OCI-LY3 (cell line): ENCODE measurements at regions not wholly inside any gene's neighbourhood (a gene's known extent, or its start where the extent isn't known, plus 50 kb on each side); places are given as distances from the start of the nearest gene placed in this dataset.
A peak's percentile ranks its signal among the peaks of the same experiment; 100 is the strongest.

Experiments used
- H2AFZ ChIP-seq: fragments of 200-600, 300-600 bp; shearing (Covaris generic); 2 replicates; pipeline ENCODE4 v1.6.0; 2014; ENCODE audit warnings: antibody characterized with exemption, low read depth, low read length
- H3K27ac ChIP-seq: fragments of 200-600, 300-600 bp; sonication (generic); 2 replicates; pipeline ENCODE4 v1.5.1; 2014; ENCODE audit warnings: mild to moderate bottlenecking, low read length, moderate library complexity, mixed read lengths
- H3K27me3 ChIP-seq: fragments of 200-600, 300-600 bp; sonication (generic); 2 replicates; pipeline ENCODE4 v1.6.1; 2014; ENCODE audit warnings: low read depth, low read length, mixed read lengths
- H3K36me3 ChIP-seq: fragments of 200-600, 300-600 bp; sonication (generic); replicated peaks from 2 replicates; pipeline ENCODE3; 2014; ENCODE audit warnings: low read depth, low read length, mixed read lengths
- H3K4me1 ChIP-seq: fragments of 300-600, 200-600 bp; sonication (generic); 2 replicates; pipeline ENCODE4 v1.6.1; 2014; ENCODE audit warnings: low read length, mixed read lengths
- H3K4me2 ChIP-seq: fragments of 200-600, 300-600 bp; sonication (generic); 2 replicates; pipeline ENCODE4 v1.6.1; 2014; ENCODE audit warnings: low read length, mixed read lengths
- H3K4me3 ChIP-seq: fragments of 300-600, 200-600 bp; sonication (generic); 2 replicates; pipeline ENCODE4 v1.5.1; 2014; ENCODE audit warnings: antibody characterized with exemption, mild to moderate bottlenecking, low read length, moderate library complexity
- H3K79me2 ChIP-seq: fragments of 300-600, 200-600 bp; shearing (Covaris generic); 2 replicates; pipeline ENCODE4 v1.6.1; 2014; ENCODE audit warnings: mild to moderate bottlenecking, low read length, mixed read lengths
- H3K9ac ChIP-seq: fragments of 300-600, 200-600 bp; shearing (Covaris generic); 2 replicates; pipeline ENCODE4 v1.6.0; 2014; ENCODE audit warnings: mild to moderate bottlenecking, low read length, moderate library complexity
- H3K9me3 ChIP-seq: fragments of 200-600, 300-600 bp; shearing (Covaris generic); 2 replicates; pipeline ENCODE4 v1.6.1; 2014; ENCODE audit warnings: low read length, mixed read lengths; ENCODE audit not compliant: insufficient read depth
- H4K20me1 ChIP-seq: fragments of 200-600, 300-600 bp; sonication (generic); 2 replicates; pipeline ENCODE4 v1.6.1; 2016; ENCODE audit warnings: low read length, mixed read lengths; ENCODE audit not compliant: insufficient read depth
- EZH2phosphoT487 ChIP-seq: fragments of 200-600 bp; shearing (Covaris generic); IDR thresholded peaks from 2 replicates; pipeline ENCODE4 v1.6.1; 2018; ENCODE audit warnings: antibody characterized with exemption, mixed run types, low read depth
- TF ChIP-seq, protein P1 (sequence below): fragments of 200-600, 300-600 bp; sonication (generic); IDR thresholded peaks from 2 replicates; pipeline ENCODE4 v1.5.1; 2014; ENCODE audit warnings: antibody characterized with exemption, low read length, low read depth

DNA sequence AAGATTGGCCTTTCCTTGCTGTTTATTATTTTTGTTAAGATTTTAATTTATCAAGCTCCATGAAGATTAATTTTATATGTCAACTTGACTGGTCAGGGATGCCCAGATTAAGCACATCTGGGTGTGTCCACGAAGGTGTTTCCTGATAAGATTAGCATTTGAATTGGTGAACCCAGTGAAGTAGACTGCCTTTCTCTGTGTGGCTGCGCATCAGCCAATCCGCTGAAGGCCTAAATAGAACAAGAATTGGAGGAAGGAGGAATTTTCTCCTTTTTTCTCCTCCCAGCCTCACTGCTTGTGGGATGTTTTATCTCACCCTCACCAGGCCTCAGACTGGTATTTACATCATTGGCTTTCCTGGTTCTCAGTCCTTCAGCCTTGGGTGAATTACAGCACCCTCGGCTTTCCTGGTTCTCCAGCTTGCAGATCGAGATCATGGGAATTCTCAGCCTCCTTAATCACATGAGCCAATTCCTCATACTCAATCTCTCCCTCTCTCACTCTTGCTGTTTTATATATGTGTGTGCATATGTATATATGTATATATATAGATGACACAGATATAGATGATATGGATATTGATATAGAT lies 135.4 kb upstream of the SPEF2 start:
- Histone ChIP-seq H3K36me3 (no peaks in the 10 kb centered on the region), H2AFZ (no peak overlapping the region), H3K27me3 (no peaks in the 10 kb centered on the region), H3K9ac (no peak overlapping the region), H3K9me3 (no peaks in the 10 kb centered on the region), H4K20me1 (no peaks in the 10 kb centered on the region), H3K4me1 (peaks cover 8% of the 10 kb centered on the region; the same call in 1 of the 2 replicates), H3K79me2 (no peaks in the 10 kb centered on the region), H3K4me2 (no peak overlapping the region), H3K27ac (no peak overlapping the region), H3K4me3 (no peak overlapping the region)
- no peak for TF ChIP-seq EZH2phosphoT487
- TF ChIP-seq, protein P1, sequence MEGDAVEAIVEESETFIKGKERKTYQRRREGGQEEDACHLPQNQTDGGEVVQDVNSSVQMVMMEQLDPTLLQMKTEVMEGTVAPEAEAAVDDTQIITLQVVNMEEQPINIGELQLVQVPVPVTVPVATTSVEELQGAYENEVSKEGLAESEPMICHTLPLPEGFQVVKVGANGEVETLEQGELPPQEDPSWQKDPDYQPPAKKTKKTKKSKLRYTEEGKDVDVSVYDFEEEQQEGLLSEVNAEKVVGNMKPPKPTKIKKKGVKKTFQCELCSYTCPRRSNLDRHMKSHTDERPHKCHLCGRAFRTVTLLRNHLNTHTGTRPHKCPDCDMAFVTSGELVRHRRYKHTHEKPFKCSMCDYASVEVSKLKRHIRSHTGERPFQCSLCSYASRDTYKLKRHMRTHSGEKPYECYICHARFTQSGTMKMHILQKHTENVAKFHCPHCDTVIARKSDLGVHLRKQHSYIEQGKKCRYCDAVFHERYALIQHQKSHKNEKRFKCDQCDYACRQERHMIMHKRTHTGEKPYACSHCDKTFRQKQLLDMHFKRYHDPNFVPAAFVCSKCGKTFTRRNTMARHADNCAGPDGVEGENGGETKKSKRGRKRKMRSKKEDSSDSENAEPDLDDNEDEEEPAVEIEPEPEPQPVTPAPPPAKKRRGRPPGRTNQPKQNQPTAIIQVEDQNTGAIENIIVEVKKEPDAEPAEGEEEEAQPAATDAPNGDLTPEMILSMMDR: no peak

DNA sequence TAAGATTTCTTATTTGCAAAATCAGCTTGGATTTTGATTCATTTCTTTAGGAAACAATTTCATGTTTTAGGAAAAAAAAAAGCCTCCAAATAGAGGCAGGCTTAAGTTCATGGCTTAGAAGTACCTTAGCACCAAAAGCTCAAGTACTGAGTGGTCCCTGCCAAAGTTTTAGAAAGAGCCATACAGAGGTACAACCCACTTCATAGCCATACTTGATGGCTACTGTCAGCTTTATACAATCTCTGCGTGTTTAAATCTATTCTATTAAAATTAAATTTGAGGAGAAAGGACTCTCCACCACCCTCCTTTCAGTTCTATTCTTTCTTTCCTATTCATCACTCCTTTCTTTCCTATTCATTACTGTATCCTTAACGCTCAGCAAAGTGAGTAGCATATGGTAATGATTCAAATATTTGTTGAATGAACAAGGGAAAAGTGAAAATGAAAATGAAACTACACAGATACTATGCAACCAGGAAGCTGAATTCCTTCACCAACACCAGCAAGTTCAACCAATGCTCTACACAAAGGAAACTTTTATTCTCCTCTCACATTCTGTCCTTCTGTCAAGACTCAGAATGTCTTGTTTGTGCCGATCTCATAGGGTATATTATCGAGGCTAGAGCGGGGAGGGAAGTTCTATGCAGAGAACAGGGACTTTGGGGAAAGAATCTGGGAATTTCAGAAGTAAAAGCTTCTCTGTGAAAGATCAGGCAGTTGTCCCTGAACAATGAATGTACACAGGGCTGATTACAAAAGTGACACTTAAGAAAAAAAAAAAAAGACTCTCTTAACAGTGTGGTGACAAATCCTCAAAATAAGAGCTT lies 138.6 kb upstream of the SPEF2 start:
- H3K36me3 ChIP-seq: no peaks in the 10 kb centered on the region
- peaks cover 8% of the 10 kb centered on the region; the same call in 1 of the 2 replicates for H3K4me1 ChIP-seq
- H3K4me2 ChIP-seq: peak overlapping the region; percentile 31; the same call in 1 of the 2 replicates
- TF ChIP-seq EZH2phosphoT487: no peak
- TF ChIP-seq, protein P1: no peak
- H3K9ac ChIP-seq: no peak overlapping the region
- H3K4me3 ChIP-seq: no peak overlapping the region
- no peaks in the 10 kb centered on the region for H3K9me3 ChIP-seq
- H3K79me2 ChIP-seq: no peaks in the 10 kb centered on the region
- no peaks in the 10 kb centered on the region for H4K20me1 ChIP-seq
- no peaks in the 10 kb centered on the region for H3K27me3 ChIP-seq
- peak overlapping the region; percentile 16 for H2AFZ ChIP-seq
- no peak overlapping the region for H3K27ac ChIP-seq

DNA sequence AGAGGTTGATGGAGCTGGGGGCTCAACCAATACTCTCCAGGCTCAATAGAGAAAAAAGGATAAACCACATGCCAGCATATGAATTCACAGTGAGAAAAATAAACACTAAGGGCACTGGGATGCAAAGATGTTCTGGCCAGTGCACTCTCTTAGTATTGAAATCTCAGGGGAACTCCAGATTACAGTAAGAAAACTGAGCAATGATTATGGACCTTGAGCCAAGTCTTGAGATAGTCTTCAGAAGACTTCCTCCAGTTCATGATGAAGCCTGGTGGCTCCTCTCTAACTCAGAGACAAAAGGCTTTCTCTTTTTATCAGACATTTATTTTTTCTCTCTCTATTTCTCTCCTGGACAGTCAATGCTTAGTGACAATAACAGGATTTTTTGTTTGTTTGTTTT lies 139.8 kb upstream of the SPEF2 start:
- Histone ChIP-seq H3K27ac (no peak overlapping the region), H3K79me2 (no peaks in the 10 kb centered on the region), H3K4me1 (peaks cover 18% of the 10 kb centered on the region), H4K20me1 (no peaks in the 10 kb centered on the region), H3K4me3 (no peak overlapping the region), H2AFZ (no peak overlapping the region), H3K27me3 (no peaks in the 10 kb centered on the region), H3K4me2 (no peak overlapping the region), H3K9me3 (no peaks in the 10 kb centered on the region), H3K9ac (no peak overlapping the region), H3K36me3 (no peaks in the 10 kb centered on the region)
- no peak for TF ChIP-seq EZH2phosphoT487
- TF ChIP-seq, protein P1: no peak

GRCh38 chr5:35477321-35477720 lies 140.3 kb upstream of the SPEF2 start:
- Histone ChIP-seq H3K27ac (no peak overlapping the region), H2AFZ (no peak overlapping the region), H3K9me3 (no peaks in the 10 kb centered on the region), H3K4me1 (peaks cover 18% of the 10 kb centered on the region), H3K36me3 (no peaks in the 10 kb centered on the region), H3K27me3 (no peaks in the 10 kb centered on the region), H4K20me1 (no peaks in the 10 kb centered on the region), H3K4me3 (no peak overlapping the region), H3K79me2 (no peaks in the 10 kb centered on the region), H3K9ac (no peak overlapping the region), H3K4me2 (no peak overlapping the region)
- TF ChIP-seq, protein P1: no peak
- TF ChIP-seq EZH2phosphoT487: no peak
